GM10266 (cell line): ENCODE measurements at regions not wholly inside any gene's neighbourhood (a gene's known extent, or its start where the extent isn't known, plus 50 kb on each side); places are given as distances from the start of the nearest gene placed in this dataset.
"Not testable (repeated sequence)": the region's sequence is repeated elsewhere in the genome, so short reads cannot be mapped to it uniquely, and the experiment has no call there.

Experiments
- DNase-seq: peaks from one replicate; pipeline ENCODE4 v3.0.0; 2012; ENCODE audit errors: extremely low spot score
- TF ChIP-seq, protein P1 (sequence below): IDR thresholded peaks from 2 replicates; pipeline ENCODE4 v1.5.1; 2012; ENCODE audit warnings: mild to moderate bottlenecking, low read depth; ENCODE audit not compliant: control insufficient read depth, insufficient read depth; ENCODE audit errors: missing control alignments

DNA sequence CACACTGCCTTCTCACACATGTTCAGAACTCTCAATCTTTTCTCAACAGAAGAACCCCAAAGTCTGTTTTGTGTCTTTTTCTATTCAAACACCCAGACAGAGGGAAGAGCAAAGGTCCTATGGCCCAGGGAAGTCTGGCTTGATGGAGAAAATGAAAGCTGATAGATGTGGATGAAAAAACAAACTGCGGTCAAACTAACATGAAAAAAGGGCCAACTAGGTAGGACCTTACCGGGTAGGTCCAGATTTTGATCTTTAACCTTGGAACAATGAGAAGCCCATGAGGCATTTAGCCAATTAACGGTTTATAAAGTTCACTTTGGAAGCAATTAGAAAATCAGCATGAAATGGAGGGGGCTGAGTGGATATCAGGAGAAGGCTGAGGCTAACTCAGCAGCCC lies 507.7 kb upstream of the SLC35B3 start:
- TF ChIP-seq, protein P1, sequence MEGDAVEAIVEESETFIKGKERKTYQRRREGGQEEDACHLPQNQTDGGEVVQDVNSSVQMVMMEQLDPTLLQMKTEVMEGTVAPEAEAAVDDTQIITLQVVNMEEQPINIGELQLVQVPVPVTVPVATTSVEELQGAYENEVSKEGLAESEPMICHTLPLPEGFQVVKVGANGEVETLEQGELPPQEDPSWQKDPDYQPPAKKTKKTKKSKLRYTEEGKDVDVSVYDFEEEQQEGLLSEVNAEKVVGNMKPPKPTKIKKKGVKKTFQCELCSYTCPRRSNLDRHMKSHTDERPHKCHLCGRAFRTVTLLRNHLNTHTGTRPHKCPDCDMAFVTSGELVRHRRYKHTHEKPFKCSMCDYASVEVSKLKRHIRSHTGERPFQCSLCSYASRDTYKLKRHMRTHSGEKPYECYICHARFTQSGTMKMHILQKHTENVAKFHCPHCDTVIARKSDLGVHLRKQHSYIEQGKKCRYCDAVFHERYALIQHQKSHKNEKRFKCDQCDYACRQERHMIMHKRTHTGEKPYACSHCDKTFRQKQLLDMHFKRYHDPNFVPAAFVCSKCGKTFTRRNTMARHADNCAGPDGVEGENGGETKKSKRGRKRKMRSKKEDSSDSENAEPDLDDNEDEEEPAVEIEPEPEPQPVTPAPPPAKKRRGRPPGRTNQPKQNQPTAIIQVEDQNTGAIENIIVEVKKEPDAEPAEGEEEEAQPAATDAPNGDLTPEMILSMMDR: no peak
- no peak for DNase-seq

DNA sequence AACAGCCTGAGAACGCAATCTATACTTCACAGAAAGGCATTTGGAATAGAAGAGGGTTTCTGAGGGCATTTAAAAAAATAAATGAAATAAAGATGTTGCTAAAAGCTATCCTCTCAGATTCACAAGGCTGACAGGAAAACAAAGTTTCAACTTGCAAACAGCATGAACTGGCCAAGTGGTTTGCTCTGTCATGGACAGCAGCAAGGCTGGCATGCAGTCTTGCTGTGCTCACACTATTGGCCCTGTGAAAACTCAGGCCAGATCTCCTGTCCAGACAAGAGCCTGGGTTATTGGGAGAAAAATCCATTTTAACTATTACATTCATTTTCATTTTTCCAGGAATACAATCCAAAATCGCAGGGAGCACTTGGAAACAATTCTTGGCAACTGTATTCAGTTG lies 506.2 kb upstream of the SLC35B3 start:
- no peak for DNase-seq
- TF ChIP-seq, protein P1: no peak

DNA sequence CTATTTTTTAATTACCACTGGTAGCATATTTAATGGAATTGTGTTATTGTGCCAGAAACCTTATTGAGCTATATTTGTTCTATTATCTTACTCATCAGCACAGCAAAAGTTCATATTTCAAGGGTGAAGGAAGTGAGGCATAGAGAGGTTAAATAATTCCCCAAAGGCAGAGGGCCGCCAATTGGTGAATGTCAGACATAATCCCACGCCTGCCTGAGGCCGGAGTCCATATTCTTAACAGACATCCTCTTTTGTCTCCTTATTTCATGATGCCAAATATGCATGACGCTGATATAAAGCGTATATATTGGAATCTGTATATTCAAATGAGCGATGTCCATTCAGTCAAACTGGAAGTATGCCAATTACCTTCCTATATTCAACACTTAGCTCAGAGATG lies 505.0 kb upstream of the SLC35B3 start:
- TF ChIP-seq, protein P1: no peak
- DNase-seq: no peak

DNA sequence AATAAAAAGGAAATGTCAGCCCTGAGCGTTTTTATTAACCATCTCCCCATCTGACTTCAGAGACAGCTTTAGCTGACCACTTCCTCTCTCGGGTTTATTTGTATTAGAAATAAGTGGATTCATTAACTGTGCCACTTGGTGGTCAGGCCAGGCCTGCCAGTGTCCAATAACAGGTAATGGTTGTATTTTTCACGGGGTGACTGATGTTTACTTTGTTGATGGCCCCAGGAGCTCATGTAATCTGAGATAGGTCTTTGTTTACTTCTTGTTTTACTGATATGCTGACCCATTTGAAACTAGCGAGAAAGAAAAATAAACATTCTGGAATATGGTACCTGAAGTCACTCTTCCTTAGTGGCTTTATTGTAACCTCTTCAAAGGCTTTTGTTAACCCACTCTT lies 504.3 kb upstream of the SLC35B3 start:
- no peak for DNase-seq
- TF ChIP-seq, protein P1: no peak

DNA sequence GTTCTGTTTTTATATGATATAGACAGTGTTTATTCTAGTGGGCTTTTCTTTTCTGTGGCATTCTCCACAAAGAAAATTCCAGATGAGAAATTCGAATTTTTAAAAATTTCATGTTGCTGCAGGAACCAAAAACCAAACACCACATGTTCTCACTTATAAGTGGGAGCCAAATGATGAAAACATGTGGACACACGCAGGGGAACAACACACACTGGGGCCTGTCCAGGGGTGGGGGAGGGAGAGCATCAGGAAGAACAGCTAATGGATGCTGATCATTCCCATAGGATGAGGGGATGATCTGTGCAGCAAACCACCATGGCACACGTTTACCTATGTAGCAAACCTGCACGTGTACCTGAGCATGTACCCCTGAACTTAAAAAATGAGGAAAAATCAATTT lies 499.0 kb upstream of the SLC35B3 start:
- TF ChIP-seq, protein P1: no peak
- DNase-seq: no peak

DNA sequence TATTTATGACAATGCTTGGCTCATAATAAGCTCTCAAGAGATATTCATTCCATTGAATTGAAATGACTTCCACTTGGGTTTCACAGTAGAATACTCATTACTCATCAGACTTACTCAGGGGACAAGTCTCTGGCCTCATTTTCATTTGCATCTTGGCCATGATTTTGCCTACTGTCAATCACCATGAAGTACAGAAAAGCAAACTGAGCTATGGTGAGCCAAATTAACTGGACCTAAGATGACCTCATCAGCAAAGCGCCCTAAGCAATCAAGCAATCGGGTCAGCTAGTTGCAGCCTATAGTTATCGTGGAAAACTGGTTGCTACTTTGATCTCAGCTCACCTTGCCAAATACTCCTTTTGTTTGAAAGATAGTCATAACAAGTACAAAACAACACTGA lies 494.7 kb upstream of the SLC35B3 start:
- DNase-seq: no peak
- TF ChIP-seq, protein P1: no peak

DNA sequence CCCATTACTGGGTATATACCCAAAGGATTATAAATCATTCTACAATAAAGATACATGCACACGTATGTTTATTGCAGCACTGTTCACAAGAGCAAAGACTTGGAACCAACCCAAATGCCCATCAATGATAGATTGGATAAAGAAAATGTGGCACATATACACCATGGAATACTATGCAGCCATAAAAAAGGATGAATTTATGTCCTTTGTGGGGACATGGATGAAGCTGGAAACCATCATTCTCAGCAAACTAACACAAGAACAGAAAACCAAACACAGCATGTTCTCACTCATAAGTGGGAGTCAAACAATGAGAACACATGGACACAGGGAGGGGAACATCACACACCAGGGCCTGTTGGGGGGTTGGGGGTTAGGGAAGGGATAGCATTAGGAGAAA lies 484.9 kb upstream of the SLC35B3 start:
- not testable (repeated sequence) for DNase-seq

DNA sequence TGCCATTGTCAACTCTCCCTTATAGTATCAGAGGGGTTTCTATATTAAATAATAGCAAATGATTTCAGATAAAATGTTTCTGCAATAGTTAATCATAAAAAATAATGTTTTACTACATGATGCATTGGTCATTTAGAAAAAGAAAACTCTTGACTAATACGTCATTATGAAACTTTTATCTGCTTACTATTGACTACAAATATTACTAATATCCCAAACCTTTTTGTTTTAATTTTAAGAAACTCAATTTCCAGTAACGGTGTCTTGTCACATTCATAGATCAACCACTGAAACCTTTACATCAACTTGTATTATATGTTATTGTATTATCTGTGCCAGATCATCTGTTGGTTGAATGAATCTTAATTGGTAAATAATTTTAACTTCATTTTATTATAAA lies 482.9 kb upstream of the SLC35B3 start:
- no peak for DNase-seq
- TF ChIP-seq, protein P1: no peak
